HG02588 (cell line): ENCODE measurements at regions not wholly inside any gene's neighbourhood (a gene's known extent, or its start where the extent isn't known, plus 50 kb on each side); places are given as distances from the start of the nearest gene placed in this dataset.
"Not testable (repeated sequence)": the region's sequence is repeated elsewhere in the genome, so short reads cannot be mapped to it uniquely, and the experiment has no call there.

Source experiments
- ATAC-seq: cut with Tn5 transposase; IDR thresholded peaks from one replicate; pipeline ENCODE4 v1.9.1; 2021; ENCODE audit warnings: mild to moderate bottlenecking, moderate library complexity; ENCODE audit not compliant: unreplicated experiment

DNA sequence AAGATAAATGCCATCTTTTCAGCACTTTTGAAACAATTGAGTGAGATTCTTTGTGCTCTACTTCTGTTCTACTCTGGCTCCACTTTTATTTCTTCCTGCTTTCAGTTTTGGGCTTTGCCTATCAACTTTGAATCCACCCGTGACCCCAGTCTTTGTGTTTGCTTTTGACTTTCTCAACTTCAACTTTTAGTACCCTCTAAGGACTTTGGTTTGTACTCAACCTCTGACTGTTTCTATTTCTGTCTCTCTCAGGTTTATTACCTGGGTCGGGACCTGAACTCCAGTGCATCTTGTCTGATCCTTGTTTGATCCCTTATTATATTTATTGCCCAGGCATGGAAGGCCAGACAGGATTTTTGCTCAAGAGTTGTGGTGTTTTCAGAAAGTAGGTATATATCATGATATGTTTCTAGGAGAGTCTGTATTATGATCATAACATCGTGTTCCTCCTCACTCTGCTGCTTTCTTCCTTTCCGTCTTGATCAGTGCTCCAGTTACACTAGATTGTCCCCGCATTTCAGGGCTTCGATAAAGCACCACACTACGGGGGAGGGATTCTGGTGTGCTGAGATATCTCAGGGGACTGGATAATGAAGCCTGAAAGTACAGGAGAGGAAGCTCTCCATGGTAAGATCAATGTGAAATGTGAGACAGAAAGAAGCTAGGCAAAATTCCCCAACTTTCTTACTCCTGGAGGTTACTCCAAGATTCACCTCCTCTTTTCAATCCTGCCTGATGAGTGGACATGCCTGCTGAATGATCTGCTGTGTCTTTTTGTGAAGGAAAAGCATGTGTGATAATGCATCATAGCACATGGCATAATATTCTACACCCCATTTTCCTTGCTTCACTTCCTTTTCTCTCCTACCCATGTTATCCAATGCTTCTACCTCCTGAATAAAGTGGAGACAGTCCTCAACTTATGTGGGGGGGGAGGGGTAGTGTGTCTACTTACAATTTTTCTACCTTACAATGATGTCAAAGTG is 155.5 kb upstream of the GRIN3A start:
- ATAC-seq = no peak

DNA sequence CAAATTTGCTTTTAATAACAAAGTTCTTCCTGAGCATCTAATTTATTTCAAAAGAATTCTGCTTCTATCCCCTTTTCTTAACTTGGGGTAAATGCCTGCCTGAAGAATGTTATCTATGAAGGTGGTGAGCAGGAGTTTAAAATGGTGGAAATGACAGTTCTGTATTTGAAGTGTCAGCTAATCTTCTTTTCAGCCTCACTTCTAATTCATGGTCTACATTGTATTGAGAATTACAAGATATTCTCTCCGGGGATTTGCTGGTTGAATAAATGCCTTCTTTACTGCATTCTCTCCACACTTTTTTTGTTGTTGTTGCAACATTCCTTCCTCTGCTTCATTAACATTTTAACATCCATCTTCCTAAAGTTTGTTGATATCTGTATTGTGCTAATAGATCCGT is 143.1 kb upstream of the GRIN3A start:
- ATAC-seq = no peak

DNA sequence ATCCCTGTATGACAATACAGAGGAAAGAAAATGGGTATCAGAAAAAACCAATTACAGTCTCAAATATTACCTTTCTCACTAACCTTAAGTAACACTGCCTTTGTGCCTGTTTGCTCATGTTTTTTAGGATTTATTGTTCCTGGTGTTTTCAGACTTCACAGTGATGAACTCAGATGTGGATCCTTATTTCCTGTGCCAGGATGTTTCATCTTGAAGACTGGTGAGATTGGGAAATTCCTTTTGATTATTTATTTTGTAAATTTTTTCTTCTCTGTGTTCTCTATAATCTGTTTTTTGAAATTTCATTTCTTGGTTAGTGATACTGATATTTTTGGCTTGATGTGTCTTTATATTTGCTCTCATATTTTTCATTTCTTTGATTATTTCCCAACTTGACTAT is 142.4 kb upstream of the GRIN3A start:
- ATAC-seq = no peak

DNA sequence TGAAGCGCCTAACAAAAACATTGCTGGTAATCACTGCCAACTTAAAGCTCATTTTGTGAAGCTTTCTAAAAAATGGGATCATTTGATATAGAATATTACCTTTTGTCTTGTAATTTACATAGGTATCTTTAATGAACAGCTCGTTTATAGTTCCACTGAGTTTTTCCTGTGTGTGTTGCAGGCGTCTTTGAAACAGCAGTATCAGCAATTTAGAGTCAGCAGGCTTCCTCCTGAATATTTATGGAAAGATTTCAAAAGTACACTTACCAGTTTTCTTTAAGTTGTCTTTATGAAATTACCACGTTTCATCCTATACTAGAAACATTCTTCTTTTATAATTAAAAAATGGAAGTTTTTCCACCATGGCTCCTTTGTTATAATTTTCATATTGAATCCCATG is 140.3 kb upstream of the GRIN3A start:
- no peak for ATAC-seq

DNA sequence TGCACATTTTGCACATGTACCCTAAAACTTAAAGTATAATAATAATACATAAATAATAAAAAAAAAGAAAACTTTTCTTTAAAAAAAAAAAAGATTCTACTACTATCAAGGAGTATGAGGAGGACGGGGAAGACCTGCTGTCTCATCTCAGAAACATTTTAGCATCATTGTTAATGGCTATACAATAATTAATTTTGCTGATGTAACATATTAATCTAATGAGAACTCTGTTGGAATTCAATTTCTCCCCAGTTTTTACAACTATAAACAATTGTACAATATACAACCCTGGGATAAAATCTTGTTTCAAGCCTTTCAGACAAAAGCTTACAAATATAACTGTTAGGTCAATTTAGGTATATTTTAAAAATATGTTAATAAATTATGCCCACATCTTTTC is 139.0 kb upstream of the GRIN3A start:
- ATAC-seq = no peak

DNA sequence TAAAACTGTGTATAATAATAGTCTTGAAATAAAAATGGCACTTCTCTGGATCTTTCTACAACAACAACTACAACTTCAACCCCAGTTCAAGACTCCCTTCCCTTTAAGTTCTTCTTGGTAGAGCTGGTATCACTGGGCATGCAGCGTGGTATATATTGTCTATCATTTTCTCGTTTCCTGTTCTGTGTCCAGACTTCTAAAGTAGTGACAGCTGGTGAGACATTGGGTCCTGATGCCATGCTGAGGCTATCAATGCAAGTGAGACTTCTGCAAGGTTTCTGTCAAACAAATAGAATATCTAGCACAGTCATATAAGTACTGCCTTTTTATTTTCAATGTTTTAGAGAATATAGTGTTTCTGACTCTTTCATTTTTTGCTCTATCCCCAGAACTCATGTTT is 123.0 kb upstream of the GRIN3A start:
- no peak for ATAC-seq

DNA sequence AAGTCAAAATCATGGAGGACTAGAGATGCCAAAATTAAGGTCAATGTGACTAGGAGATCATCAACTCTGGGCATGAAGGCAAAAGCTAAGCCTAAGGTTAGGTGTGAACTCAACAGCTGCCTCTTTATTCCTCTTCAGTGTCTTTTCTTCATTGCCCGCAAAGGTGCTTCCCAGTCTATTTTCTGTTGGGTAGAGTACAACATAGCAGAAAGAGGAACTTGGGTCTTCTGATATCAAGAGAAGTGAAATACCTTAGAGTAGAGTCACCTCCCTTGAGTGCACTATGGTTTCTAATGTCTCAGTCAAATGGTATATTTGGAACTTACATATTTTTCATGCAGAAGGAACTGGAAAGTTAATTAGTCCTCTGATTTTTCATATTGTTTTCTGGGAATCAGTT is 122.5 kb upstream of the GRIN3A start:
- ATAC-seq = no peak

DNA sequence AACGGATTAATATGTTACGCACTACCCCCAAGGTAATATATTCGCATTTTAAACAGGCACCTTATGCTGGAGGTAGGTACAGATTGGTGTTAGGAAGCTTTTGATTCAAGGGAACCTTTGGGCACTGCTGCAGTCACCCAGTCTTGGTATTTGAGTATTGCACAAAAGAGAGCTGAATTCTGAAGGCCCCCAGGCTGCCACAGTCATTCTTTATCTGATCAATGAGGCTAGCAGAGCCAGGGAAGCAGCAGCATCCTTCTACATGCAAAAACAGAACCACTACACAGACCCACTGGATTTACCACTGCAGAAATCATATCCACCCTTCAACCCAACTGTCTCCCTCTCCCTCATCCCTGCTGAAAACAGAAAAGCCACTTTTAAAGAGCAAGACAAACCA is 121.2 kb upstream of the GRIN3A start:
- ATAC-seq = no peak

DNA sequence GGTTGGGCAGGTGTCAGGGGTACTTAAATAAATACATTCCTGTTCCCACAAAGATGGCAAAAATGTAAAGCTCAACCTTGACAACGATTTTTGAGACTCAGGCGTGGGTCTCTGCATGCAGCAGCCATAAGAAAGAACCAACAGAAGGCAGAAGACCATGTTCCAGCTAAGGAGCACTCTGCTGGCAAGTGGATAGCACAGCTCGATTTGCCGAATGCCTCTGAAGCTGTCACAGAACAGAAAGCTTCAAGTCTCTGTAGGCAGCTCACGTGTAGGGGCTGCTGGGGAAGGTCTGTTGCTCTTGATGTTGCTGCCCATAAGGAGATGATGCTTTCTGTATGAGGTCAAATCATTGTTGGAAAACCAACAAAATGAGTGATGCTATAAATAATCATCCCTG is 119.6 kb upstream of the GRIN3A start:
- no peak for ATAC-seq

DNA sequence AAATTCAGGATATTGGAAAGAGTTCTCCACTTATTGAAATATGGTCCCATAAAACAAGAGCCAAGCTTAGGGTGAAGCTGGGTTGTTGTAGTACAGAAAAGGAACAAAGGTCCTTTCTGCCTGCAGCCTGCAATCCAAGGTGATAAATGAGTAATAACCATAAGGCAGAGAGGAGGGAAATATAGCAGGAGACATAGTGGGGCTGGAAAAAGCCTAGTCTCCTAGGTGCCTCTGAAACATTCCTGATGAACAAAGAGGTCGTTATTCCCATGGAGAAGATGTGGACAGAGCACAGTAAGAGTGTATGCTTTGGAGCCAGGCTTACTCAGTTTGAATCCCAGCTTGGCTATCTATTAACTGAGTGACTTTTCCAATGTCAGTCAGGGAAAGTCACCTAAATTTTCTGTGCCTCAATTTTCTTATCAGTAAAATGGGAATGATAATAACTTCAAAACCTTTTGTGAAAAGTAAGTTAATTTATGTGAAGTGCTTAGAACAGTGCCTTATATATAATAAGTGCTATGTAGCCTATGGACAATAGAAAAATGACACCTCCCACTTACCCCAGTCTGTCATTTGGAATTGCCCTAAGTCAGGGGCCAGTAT is 110.8 kb upstream of the GRIN3A start:
- ATAC-seq = no peak

DNA sequence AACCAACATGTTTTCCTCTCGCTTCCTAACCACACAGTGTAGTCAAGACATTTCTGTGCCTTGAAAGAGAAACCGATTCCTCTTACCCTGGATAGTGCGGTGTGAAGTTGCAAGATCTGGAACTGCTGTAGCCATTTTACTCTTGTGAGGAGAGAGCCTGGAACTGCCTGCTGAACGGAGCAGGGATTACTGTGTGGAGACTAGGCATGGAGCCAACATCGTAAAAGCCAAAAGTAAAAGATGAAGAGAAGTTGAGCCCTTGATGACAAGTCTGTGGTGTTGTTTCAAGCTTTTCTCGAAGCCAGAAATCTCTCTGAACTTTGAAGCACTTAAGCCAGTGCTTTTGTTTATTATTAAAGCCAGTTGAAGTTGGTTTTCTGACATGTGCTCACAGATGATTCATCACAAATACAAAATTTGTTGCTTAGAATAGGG is 110.1 kb upstream of the GRIN3A start:
- ATAC-seq = no peak

DNA sequence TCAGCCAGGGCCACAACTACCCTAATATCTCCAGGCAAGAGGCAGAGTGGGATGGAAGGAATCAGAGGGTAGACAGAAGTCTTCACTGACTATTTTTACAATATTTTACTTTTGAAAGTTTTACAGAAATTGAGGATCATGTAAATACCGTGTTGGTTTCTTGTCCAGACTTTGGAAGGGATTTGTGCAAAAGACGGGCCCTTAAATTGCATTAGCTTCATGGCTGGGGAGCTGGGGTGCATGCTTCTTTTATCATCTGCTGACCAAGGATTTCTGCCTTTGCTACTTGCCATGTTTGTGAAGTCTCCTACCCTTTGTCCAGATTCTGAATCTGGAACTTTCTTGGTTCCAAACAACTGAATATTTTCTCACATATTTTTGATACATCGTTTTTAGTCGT is 107.7 kb upstream of the GRIN3A start:
- no peak for ATAC-seq

DNA sequence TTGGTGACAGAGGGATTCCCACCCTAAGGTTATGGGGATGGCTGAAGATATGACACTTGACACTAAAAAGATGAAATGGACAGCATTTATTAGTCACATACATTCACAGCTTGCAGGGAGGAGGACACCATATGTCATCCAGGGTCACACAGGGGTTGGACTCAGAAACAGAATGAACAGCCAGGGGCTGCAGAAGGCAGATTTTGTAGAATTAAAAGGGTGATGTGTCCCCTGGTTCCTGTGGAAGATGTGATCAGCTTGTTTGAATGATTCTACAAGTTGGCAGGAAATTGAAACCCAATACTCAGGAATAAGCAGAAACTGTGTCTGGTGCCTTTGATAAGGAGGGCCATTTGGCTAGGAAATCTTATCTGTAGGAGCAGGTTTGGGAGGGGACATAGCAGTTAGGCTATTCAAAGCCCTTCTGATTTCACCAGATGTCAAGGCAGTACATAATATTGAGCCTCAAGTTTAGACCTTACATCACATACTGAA is 102.3 kb upstream of the GRIN3A start:
- ATAC-seq = no peak

DNA sequence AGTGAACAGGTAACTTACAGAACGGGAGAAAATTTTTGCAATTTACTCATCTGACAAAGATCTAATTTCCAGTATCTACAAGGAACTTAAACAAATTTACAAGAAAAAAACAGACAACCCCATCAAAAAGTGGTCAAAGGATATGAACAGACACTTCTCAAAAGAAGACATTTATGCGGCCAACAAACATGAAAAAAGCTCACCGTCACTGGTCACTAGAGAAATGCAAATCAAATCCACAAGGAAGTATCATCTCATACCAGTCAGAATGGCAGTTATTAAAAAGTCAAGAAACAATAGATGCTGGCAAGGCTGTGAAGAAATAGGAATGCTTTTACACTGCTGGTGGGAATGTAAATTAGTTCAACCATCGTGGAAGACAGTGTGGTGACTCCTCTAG is 100.5 kb upstream of the GRIN3A start:
- not testable (repeated sequence) for ATAC-seq

DNA sequence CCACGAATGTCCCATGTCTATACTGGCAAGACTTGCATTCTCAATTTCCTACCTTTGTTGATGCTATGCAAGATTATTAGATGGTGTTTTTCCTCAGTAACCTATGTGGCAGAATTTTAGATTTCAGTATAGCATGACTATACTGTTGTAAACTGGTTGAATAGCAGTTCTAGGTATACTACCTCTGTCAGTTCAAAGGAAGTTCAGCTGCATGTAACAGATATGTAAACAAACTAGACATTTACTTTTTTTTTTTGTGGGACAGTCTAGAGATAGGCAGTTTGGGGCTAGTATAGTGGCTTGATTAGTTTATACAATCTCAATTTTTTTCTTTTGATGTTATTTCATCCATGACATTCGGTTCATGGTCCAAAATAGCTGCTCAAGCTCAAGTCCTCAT is 97.6 kb upstream of the GRIN3A start:
- no peak for ATAC-seq

DNA sequence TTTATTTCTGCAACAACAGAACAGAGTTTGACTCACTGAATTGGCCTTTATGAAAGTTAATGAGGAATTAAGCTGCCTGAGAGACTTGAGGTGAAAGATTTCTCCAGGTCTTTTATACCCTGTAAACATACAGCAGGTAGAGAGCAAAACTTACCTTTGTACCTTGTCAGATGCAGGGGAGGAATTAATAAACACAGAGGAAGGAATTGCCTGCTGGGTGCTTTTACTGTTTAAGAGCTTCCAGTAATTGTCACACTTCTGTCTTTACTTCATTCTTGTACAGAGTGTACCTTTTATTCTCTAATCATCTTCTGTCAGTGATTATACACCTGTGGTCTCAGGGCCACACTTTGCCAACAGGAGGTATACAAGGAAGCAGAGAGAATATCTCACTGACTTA is 94.0 kb upstream of the GRIN3A start:
- ATAC-seq = no peak

DNA sequence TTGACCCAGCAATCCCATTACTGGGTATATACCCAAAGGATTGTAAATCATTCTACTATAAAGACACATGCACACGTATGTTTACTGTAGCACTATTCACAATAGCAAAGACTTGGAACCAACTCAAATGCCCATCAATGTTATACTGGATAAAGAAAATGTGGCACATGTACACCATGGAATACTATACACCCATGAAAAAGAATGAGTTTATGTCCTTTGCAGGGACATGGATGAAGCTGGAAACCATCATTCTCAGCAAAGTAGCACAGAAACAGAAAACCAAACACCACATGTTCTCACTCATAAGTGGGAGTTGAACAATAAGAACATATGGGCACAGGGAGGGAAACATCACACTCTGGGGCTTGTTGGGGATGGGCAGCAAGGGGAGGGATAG is 83.0 kb upstream of the GRIN3A start:
- ATAC-seq = not testable (repeated sequence)

DNA sequence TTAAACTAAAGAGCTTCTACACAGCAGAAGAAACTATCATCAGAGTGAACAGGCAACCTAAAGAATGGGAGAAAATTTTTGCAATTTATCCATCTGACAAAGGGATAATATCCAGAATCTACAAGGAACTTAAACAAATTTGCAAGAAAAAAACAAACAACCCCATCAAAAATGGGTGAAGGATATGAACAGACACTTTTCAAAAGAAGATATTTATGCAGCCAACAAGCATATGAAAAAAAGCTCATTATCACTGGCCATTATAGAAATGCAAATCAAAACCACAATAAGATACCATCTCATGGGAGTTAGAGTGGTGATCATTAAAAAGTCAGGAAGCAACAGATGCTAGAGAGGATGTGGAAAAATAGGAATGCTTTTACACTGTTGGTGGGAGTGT is 82.5 kb upstream of the GRIN3A start:
- ATAC-seq = not testable (repeated sequence)

DNA sequence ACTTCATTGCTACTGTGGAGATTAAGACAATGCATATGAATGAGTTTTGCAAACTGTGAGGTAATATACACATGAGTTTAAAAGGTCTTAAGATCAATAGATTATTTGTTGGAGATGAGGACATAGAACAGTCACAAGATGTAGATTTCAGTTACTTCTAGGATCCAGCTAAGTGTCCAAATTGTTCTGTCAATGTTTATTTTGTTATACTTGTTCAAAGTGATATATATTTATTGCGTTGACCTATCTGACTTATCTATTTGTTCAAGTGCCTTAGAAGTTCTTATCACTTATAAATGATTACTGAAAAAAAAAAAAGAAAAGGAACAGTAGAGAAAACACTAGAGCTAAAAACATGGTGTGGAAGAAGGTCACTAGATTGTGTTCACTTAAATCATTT is 75.6 kb upstream of the GRIN3A start:
- no peak for ATAC-seq

DNA sequence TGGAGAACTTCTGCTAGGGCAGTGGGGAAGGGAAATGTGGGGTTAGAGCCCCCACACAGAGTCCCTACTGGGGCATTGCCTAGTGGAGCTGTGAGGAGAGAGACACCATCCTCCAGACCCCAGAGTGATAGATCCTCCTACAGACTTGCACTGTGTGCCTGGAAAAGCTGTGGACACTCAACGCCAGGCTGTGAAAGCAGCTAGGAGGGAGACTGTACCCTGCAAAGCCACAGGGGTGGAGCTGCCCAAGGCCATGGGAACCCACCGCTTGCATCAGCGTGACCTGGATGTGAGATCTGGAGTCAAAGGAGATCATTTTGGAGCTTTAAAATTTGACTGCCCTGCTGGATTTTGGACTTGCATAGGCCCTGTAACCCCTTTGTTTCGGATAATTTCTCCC is 69.4 kb upstream of the GRIN3A start:
- ATAC-seq = not testable (repeated sequence)

DNA sequence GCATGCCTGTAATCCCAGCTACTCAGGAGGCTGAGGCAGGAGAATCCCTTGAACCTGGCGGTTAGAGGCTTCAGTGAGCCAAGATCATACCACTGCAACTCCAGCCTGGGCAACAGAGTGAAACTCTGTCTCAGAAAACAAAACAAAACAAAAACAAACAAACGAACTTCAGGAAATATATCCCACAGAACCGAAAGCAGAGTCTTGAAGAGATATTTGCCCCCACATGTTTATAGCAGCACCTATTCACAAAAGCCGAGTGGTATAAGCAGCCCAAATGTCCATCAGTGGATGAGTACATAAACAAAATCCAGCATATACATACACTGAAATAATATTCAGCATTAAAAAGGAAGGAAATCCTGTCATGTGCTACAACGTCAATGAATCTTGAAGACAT is 57.6 kb upstream of the GRIN3A start:
- no peak for ATAC-seq

DNA sequence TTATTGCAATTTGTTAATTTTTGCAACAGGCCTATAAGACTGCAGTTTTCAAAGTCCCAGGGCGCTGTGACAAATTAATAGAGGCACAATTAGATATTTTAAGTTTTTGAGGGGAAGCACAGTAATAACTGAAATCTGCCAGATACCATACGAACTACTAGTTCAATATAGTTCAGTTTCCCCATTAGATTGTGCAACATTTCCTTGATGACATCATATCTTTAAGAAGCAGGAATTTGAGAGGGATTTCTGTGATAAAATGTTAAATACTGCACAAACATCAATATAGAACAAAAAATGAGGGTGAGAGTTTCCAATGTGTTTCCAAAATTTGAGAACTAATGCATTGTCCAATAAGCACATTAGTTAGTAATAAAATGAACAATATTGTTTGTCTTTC is 56.7 kb upstream of the GRIN3A start:
- ATAC-seq = no peak
